ENCODE measurements at regions not wholly inside any gene's neighbourhood (a gene's known extent, or its start where the extent isn't known, plus 50 kb on each side); places are given as distances from the start of the nearest gene placed in this dataset.

GRCh38 chr15:37485056-37485455, 384.7 kb upstream of the MEIS2 start:
- Histone ChIP-seq H3K36me3 (ENCODE audit: control insufficient read depth, insufficient read depth, low read length) (no peaks in the 10 kb centered on the region), H3K9me3 (ENCODE audit: control insufficient read depth, insufficient read depth, low read depth, low read length) (no peaks in the 10 kb centered on the region), H3K4me1 (ENCODE audit: control insufficient read depth, extremely low read depth, insufficient read depth, low read length) (no peaks in the 10 kb centered on the region), H3K4me3 (replicated peaks in 1 of 4; ENCODE audit: control extremely low read depth in 1 of 4, insufficient read depth in 1 of 4, low read depth in 3 of 4, low read length in 4 of 4) (no peak overlapping the region), H3K79me2 (ENCODE audit: control insufficient read depth, insufficient read depth, low read length) (no peaks in the 10 kb centered on the region), H3K27me3 (ENCODE audit: control insufficient read depth, insufficient read depth, low read length) (no peaks in the 10 kb centered on the region), H3K27ac (ENCODE audit: insufficient read depth, low read length) (no peak overlapping the region), H3K9ac (ENCODE audit: insufficient read depth, low read length) (no peak overlapping the region), H4K20me1 (ENCODE audit: control insufficient read depth, extremely low read depth, insufficient read depth, low read length) (no peaks in the 10 kb centered on the region), H2AFZ (ENCODE audit: low read length) (no peak overlapping the region), H3K4me2 (ENCODE audit: extremely low read depth, insufficient read depth, low read length) (no peak overlapping the region)
- TF ChIP-seq CTCF (conservative IDR thresholded peaks at IDR 0.05 in 1 of 2, IDR thresholded peaks at IDR 0.05 in 1 of 2; ENCODE audit: low read depth in 1 of 2, low read length in 2 of 2) (no peak), EZH2 (IDR thresholded peaks at IDR 0.05; ENCODE audit: low read length, missing control alignments) (no peak)
- DNase-seq (ENCODE audit: low read depth in 2 of 2), result no peak

- no peaks in the 10 kb centered on the region for H3K79me2 ChIP-seq (ENCODE audit: control insufficient read depth, insufficient read depth, low read length)
- no peaks in the 10 kb centered on the region for H3K27me3 ChIP-seq (ENCODE audit: control insufficient read depth, insufficient read depth, low read length)
- no peak overlapping the region for H3K4me2 ChIP-seq (ENCODE audit: extremely low read depth, insufficient read depth, low read length)
- H3K4me1 ChIP-seq (ENCODE audit: control insufficient read depth, extremely low read depth, insufficient read depth, low read length), result no peaks in the 10 kb centered on the region
- H2AFZ ChIP-seq (ENCODE audit: low read length), result no peak overlapping the region
- no peak for DNase-seq (ENCODE audit: low read depth in 2 of 2)
- H3K27ac ChIP-seq (ENCODE audit: insufficient read depth, low read length), result no peak overlapping the region
- H4K20me1 ChIP-seq (ENCODE audit: control insufficient read depth, extremely low read depth, insufficient read depth, low read length), result no peaks in the 10 kb centered on the region
- TF ChIP-seq EZH2 (IDR thresholded peaks at IDR 0.05; ENCODE audit: low read length, missing control alignments) (no peak), CTCF (conservative IDR thresholded peaks at IDR 0.05 in 1 of 2, IDR thresholded peaks at IDR 0.05 in 1 of 2; ENCODE audit: low read depth in 1 of 2, low read length in 2 of 2) (no peak)
- no peak overlapping the region for H3K4me3 ChIP-seq (replicated peaks in 1 of 4; ENCODE audit: control extremely low read depth in 1 of 4, insufficient read depth in 1 of 4, low read depth in 3 of 4, low read length in 4 of 4)
- H3K36me3 ChIP-seq (ENCODE audit: control insufficient read depth, insufficient read depth, low read length), result no peaks in the 10 kb centered on the region
- H3K9me3 ChIP-seq (ENCODE audit: control insufficient read depth, insufficient read depth, low read depth, low read length), result no peaks in the 10 kb centered on the region
- no peak overlapping the region for H3K9ac ChIP-seq (ENCODE audit: insufficient read depth, low read length)
Observed at GRCh38 chr15:37490707-37491106, 390.4 kb upstream of the MEIS2 start.

DNA sequence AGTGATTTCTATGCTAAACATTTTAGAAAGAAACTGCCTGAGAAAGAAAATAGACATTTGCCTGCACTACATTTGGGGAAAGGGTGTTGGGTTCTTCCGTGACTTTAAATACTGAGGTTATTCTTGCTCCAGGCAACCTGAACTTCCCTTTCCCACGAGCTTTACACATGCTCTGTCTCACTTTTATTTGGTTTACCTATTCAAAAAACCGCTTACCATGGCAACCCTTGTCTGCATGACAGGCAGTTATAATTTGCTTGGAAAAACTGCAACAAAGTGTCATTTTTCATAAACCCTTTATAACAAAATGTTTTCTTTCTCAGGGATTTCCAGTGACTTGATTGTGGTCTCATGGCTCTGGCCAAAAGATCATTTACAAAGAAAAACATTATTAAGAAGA, 416.3 kb upstream of the MEIS2 start:
- H3K9me3 ChIP-seq (ENCODE audit: control insufficient read depth, insufficient read depth, low read depth, low read length), result no peaks in the 10 kb centered on the region

More for the DNA sequence above, 416.3 kb upstream of the MEIS2 start:
- Histone ChIP-seq H3K9ac (ENCODE audit: insufficient read depth, low read length) (no peak overlapping the region), H3K27me3 (ENCODE audit: control insufficient read depth, insufficient read depth, low read length) (no peaks in the 10 kb centered on the region), H3K4me3 (replicated peaks in 1 of 4; ENCODE audit: control extremely low read depth in 1 of 4, insufficient read depth in 1 of 4, low read depth in 3 of 4, low read length in 4 of 4) (no peak overlapping the region), H3K4me2 (ENCODE audit: extremely low read depth, insufficient read depth, low read length) (no peak overlapping the region), H4K20me1 (ENCODE audit: control insufficient read depth, extremely low read depth, insufficient read depth, low read length) (no peaks in the 10 kb centered on the region), H3K79me2 (ENCODE audit: control insufficient read depth, insufficient read depth, low read length) (no peaks in the 10 kb centered on the region), H3K27ac (ENCODE audit: insufficient read depth, low read length) (no peak overlapping the region), H3K4me1 (ENCODE audit: control insufficient read depth, extremely low read depth, insufficient read depth, low read length) (no peaks in the 10 kb centered on the region), H3K36me3 (ENCODE audit: control insufficient read depth, insufficient read depth, low read length) (no peaks in the 10 kb centered on the region), H2AFZ (ENCODE audit: low read length) (no peak overlapping the region)
- no peak for TF ChIP-seq CTCF (conservative IDR thresholded peaks at IDR 0.05 in 1 of 2, IDR thresholded peaks at IDR 0.05 in 1 of 2; ENCODE audit: low read depth in 1 of 2, low read length in 2 of 2)
- TF ChIP-seq EZH2 (IDR thresholded peaks at IDR 0.05; ENCODE audit: low read length, missing control alignments), result no peak
- no peak for DNase-seq (ENCODE audit: low read depth in 2 of 2)

Data from fibroblast of lung (primary cell).